GM18868 (cell line): ENCODE measurements at regions not wholly inside any gene's neighbourhood (a gene's known extent, or its start where the extent isn't known, plus 50 kb on each side); places are given as distances from the start of the nearest gene placed in this dataset.

Source experiments
- ATAC-seq: cut with Tn5 transposase; IDR thresholded peaks from one replicate; pipeline ENCODE4 v1.9.1; 2021; ENCODE audit warnings: mild to moderate bottlenecking, moderate library complexity; ENCODE audit not compliant: unreplicated experiment

DNA sequence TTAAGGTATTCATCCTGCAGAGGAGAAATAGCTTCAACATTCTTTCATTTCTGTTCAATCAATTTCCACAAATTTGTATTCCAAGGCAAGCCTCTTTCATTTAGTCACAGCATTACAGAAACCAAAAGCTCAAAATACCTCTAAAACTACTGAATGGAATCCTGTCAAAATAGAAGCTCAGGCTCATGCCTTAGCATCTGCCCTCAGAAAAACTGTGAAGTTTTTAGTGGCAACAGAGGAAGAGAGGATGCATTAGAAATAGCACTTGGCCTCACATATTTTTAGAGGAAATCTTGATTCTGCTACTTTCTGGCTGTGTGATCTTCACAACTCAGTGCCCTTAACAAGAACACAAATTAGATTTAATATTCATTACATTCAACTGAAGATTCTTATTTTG is 69.1 kb upstream of the GALNT13 start:
- no peak for ATAC-seq

DNA sequence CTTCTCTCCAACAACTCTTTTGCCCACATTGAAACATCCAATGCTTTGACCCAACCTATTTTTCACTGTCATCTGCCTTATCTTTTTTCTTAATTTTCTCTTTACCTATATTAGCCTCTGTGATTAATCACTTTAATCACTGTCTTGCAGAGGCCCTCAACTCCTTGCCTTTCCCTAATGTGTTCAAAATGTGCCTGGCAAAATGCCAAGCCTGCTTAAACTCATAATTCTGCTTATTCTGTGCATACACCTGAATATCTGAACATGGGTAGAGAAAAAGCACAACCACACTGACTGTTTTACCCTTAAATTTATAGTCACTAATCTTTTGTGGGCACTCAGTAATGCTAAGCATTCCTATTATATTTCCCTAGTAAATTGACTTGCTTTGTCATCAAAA is 63.0 kb upstream of the GALNT13 start:
- ATAC-seq: no peak

DNA sequence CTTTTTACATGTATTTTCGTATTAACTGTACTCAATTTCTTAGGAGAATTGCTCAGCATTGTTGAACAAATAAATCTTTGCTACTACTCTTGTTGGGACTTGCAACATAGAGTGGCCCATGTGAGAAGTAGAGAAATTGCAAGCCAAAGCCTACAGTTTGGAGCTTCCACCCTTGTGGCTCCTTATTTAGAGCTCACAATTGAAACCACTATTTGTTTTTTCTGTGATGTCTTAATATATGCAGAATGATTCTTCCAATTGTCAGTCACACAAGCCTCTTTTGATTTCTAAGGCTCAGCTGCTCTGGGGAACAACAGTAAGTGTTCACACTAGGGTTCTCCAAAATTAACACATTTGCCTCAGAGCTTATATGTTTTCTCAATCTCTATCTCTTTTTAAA is 60.2 kb upstream of the GALNT13 start:
- ATAC-seq: no peak

DNA sequence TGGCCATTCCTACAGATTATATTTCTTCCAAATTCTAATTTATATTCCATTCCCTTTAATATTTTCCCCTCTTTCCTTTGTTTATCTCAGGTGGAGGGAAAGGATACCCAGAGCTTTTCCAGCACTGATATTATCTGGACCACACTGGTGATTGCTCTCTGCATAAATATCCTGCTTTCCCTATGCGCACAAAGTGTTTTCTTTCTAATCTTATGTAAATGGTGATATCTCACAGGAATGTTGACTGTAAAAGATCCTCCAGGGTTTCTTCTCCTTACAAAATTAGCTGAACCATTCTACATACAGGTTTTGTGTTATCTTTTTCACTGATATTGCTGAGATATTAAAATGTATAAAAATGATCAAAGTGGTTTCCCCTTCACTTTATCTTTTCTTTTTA is 59.1 kb upstream of the GALNT13 start:
- no peak for ATAC-seq

DNA sequence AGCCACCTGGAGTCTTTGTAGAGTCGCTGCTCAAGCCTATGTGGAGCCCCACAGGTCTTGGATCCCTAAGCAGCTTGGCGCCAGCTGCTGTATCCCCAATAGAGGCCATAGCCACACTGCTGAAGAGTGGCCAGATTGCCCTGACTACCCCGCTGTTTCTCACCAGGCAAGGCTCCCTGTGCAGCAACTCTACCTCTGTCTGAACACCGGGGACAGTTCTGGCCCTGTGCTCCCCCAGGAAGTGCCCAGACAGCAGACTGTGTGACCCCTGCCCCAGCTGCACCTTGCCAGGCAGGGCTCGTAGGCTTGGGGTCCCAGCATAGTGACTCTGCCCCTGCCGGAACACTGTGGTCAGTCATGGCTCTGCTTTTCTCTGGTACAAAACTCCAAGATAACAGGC is 53.5 kb upstream of the GALNT13 start:
- no peak for ATAC-seq

DNA sequence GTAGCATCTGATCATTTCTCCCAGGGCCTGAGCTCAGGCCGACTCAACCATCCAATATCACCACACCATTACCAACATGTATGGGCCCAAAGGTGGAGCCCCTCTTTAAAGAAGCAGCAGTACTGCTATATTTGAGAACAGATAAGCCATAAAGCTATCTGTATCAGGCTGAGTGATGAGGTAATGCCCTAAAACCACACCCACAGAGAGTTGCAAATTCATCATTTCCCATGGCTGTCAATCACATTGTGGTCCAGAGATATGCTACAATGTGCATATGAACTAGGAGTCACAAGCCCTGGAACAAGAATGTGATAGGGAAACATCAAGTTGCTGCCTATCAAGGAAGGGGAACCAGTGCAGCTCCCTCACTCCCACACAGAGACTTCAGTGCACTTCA is 52.6 kb upstream of the GALNT13 start:
- ATAC-seq: no peak

DNA sequence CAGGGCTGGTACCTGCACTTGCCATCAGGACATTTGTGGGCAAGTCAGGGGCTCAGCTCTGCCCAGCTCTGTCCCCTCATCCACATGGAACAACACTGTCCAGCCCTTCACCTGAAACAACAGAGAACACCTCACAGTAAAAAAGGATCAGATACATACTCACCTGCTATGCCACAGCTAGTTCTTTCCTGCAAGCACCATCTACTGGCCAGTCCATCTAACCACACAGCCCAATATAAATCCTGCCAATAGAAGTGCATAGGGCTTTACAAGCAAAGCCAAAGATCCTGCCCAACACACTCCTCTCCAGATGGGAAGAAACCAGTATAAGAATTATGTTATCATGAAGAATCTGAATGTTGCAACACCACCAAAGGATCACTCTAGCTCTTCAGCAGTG is 52.2 kb upstream of the GALNT13 start:
- ATAC-seq: no peak
